Liver (tissue), 8 donors: ENCODE measurements at regions not wholly inside any gene's neighbourhood (a gene's known extent, or its start where the extent isn't known, plus 50 kb on each side); places are given as distances from the start of the nearest gene placed in this dataset.

Experiments
- DNase-seq: peaks from one replicate; pipeline ENCODE4 v3.0.0-alpha.2; 2017; ENCODE audit warnings: low spot score
- H3K27ac ChIP-seq, 2 donors: one replicate each; pipeline ENCODE4 v1.7.0; 2013; ENCODE audit warnings: inconsistent platforms in 2 of 2, low read length in 2 of 2, control low read depth in 1 of 2, low read depth in 1 of 2, mild to moderate bottlenecking in 1 of 2
- H3K27me3 ChIP-seq, 4 donors: one replicate each; pipeline versions ENCODE4 v1.6.1 to v1.7.0; 2013; ENCODE audit warnings: low read length in 3 of 4, inconsistent platforms in 1 of 4, mild to moderate bottlenecking in 1 of 4, moderate library complexity in 1 of 4; ENCODE audit not compliant: control insufficient read depth in 4 of 4, insufficient read depth in 4 of 4
- H3K36me3 ChIP-seq, 4 donors: one replicate each; pipeline versions ENCODE4 v1.6.1 to v1.7.0; 2013; ENCODE audit warnings: low read length in 3 of 4, mild to moderate bottlenecking in 3 of 4, low read depth in 1 of 4, moderate library complexity in 1 of 4; ENCODE audit not compliant: control insufficient read depth in 4 of 4, insufficient read depth in 3 of 4
- H3K4me1 ChIP-seq, 4 donors: one replicate each; pipeline versions ENCODE4 v1.6.1 to v1.7.0; 2013; ENCODE audit warnings: low read length in 3 of 4, mild to moderate bottlenecking in 3 of 4, moderate library complexity in 1 of 4; ENCODE audit not compliant: control insufficient read depth in 4 of 4, insufficient read depth in 4 of 4
- H3K4me3 ChIP-seq, 3 donors: one replicate each; pipeline versions ENCODE4 v1.6.1 to v1.7.0; 2013; ENCODE audit warnings: low read length in 3 of 3, control low read depth in 1 of 3, low read depth in 1 of 3, mild to moderate bottlenecking in 1 of 3
- H3K9ac ChIP-seq, 2 donors: one replicate each; pipeline ENCODE4 v1.7.0; 2013; ENCODE audit warnings: low read length in 2 of 2, mild to moderate bottlenecking in 2 of 2, moderate library complexity in 2 of 2, control low read depth in 1 of 2, low read depth in 1 of 2
- H3K9me3 ChIP-seq, 4 donors: one replicate each; pipeline versions ENCODE4 v1.6.1 to v1.7.0; 2013; ENCODE audit warnings: low read length in 3 of 4; ENCODE audit not compliant: control insufficient read depth in 4 of 4
- EGR1 ChIP-seq, 2 donors: IDR thresholded peaks; 2 replicates each; pipeline ENCODE4 v1.6.1; 2016 to 2018; ENCODE audit warnings: antibody characterized with exemption in 2 of 2, low read depth in 2 of 2
- FOXA1 ChIP-seq: IDR thresholded peaks from 2 replicates; pipeline ENCODE4 v1.6.1; 2016; ENCODE audit warnings: antibody characterized with exemption
- FOXA2 ChIP-seq: IDR thresholded peaks from 2 replicates; pipeline ENCODE4 v1.6.1; 2016; ENCODE audit warnings: antibody characterized with exemption
- GABPA ChIP-seq, 2 donors: IDR thresholded peaks in 1 of 2; conservative IDR thresholded peaks in 1 of 2; 2 replicates each; pipeline ENCODE4 v1.6.1; 2016; ENCODE audit warnings: antibody characterized with exemption in 2 of 2, mild to moderate bottlenecking in 1 of 2, moderate library complexity in 1 of 2
- HNF4A ChIP-seq, 2 donors: conservative IDR thresholded peaks; 2 replicates each; pipeline ENCODE4 v1.6.1; 2016; ENCODE audit warnings: antibody characterized with exemption in 2 of 2, mild to moderate bottlenecking in 2 of 2
- HNF4G ChIP-seq: IDR thresholded peaks from 2 replicates; pipeline ENCODE4 v1.6.1; 2016; ENCODE audit warnings: antibody characterized with exemption
- JUND ChIP-seq, 2 donors: IDR thresholded peaks; 2 replicates each; pipeline ENCODE4 v1.6.1; 2016; ENCODE audit warnings: antibody characterized with exemption in 2 of 2
- NR2F2 ChIP-seq: IDR thresholded peaks from 2 replicates; pipeline ENCODE4 v1.6.1; 2016; ENCODE audit warnings: antibody characterized with exemption
- RAD21 ChIP-seq, 2 donors: IDR thresholded peaks; 2 replicates each; pipeline ENCODE4 v1.6.1; 2016; ENCODE audit warnings: antibody characterized with exemption in 2 of 2, mild to moderate bottlenecking in 2 of 2
- RXRA ChIP-seq, 2 donors: IDR thresholded peaks; 2 replicates each; pipeline ENCODE4 v1.6.1; 2017 to 2018; ENCODE audit warnings: antibody characterized with exemption in 2 of 2, mild to moderate bottlenecking in 1 of 2
- SP1 ChIP-seq: IDR thresholded peaks from 2 replicates; pipeline ENCODE4 v1.6.1; 2018; ENCODE audit warnings: antibody characterized with exemption, mild to moderate bottlenecking
- TAF1 ChIP-seq: conservative IDR thresholded peaks from 2 replicates; pipeline ENCODE4 v1.6.1; 2016; ENCODE audit warnings: antibody characterized with exemption, mild to moderate bottlenecking
- YY1 ChIP-seq: IDR thresholded peaks from 2 replicates; pipeline ENCODE4 v1.6.1; 2016; ENCODE audit warnings: antibody characterized with exemption, mild to moderate bottlenecking
- WGBS: extraction: QIAGEN DNeasy Blood & Tissue Kit; methylation state at CpG from one replicate; pipeline ENCODE4 v1.1.7; 2013; 5-methylcytosine and 5-hydroxymethylcytosine counted together
- TF ChIP-seq, protein P1 (sequence below): IDR thresholded peaks from 2 replicates; pipeline ENCODE4 v1.6.1; 2016; ENCODE audit warnings: antibody characterized with exemption
- TF ChIP-seq, protein P2 (sequence below): IDR thresholded peaks from 2 replicates; pipeline ENCODE4 v1.6.1; 2016; ENCODE audit warnings: antibody characterized with exemption
- TF ChIP-seq, protein P3 (sequence below): IDR thresholded peaks from 2 replicates; pipeline ENCODE4 v1.6.1; 2016; ENCODE audit warnings: antibody characterized with exemption
- TF ChIP-seq, protein P4 (sequence below): fragments of 150-350 bp; IDR thresholded peaks from 2 replicates; pipeline ENCODE4 v1.5.1; 2017; ENCODE audit warnings: improper control_type of control experiment, low read depth, low read length; ENCODE audit not compliant: missing input control
- TF ChIP-seq, protein P5 (sequence below): IDR thresholded peaks from 2 replicates; pipeline ENCODE4 v1.6.1; 2016; ENCODE audit warnings: antibody characterized with exemption, mild to moderate bottlenecking
- donor health status: healthy.
- donor health status: healthy.
- donor health status: healthy.
- donor health status: healthy.
- donor health status: healthy.

DNA sequence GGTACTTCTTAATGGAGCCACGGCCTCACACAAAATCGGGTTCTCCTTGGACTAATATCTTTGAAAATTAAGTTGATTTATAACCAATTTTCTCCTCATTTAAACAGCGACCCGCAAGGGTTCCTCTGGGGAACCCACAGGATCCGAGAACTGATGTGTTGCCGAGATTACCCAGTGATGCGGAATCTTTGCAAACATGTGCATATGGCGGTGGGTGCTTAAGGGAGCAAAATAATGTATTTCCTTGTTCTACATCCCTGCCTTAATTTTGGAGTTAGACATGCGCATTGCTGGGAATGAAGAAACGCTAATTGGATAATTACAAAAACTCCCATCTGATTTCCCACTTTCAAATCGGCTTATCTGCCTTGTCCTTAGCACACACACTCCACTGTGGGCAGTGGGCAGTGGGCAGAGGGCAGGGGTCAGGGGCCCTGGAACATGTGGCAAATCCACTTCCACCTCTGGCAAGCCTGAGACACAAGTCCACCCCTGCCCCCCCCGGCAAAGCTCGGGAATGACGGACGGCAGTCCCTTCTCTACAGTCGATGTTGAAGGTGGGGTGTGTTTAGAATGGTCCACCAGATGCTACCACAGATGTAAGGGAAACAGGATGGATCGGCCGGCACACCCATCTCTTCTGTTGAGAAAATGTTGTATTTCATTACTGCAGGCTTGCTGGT is 137.4 kb upstream of the CDH4 start:
- H3K9me3 ChIP-seq: no peaks in the 10 kb centered on the region
- no peaks in the 10 kb centered on the region for H3K36me3 ChIP-seq
- DNase-seq: no peak
- WGBS: 86% methylated on average over 18 of the region's 18 CpGs
- no peak for TF ChIP-seq YY1
- no peak for TF ChIP-seq SP1
- no peak for TF ChIP-seq JUND (IDR thresholded peaks at IDR 0.05)
- no peak for TF ChIP-seq FOXA1
- TF ChIP-seq FOXA2: no peak
- TF ChIP-seq NR2F2: no peak
- TF ChIP-seq, protein P1, sequence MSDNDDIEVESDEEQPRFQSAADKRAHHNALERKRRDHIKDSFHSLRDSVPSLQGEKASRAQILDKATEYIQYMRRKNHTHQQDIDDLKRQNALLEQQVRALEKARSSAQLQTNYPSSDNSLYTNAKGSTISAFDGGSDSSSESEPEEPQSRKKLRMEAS: no peak
- TF ChIP-seq, protein P2, sequence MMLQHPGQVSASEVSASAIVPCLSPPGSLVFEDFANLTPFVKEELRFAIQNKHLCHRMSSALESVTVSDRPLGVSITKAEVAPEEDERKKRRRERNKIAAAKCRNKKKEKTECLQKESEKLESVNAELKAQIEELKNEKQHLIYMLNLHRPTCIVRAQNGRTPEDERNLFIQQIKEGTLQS: no peak
- TF ChIP-seq TAF1: no peak
- TF ChIP-seq, protein P3, sequence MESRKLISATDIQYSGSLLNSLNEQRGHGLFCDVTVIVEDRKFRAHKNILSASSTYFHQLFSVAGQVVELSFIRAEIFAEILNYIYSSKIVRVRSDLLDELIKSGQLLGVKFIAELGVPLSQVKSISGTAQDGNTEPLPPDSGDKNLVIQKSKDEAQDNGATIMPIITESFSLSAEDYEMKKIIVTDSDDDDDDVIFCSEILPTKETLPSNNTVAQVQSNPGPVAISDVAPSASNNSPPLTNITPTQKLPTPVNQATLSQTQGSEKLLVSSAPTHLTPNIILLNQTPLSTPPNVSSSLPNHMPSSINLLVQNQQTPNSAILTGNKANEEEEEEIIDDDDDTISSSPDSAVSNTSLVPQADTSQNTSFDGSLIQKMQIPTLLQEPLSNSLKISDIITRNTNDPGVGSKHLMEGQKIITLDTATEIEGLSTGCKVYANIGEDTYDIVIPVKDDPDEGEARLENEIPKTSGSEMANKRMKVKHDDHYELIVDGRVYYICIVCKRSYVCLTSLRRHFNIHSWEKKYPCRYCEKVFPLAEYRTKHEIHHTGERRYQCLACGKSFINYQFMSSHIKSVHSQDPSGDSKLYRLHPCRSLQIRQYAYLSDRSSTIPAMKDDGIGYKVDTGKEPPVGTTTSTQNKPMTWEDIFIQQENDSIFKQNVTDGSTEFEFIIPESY: no peak
- no peak for TF ChIP-seq RXRA (IDR thresholded peaks at IDR 0.05)
- no peak for TF ChIP-seq HNF4G
- no peak for TF ChIP-seq GABPA (IDR thresholded peaks at IDR 0.05 in 1 of 2, conservative IDR thresholded peaks at IDR 0.05 in 1 of 2)
- no peak for TF ChIP-seq EGR1 (IDR thresholded peaks at IDR 0.05; ENCODE audit: low read depth in 2 of 2)
- TF ChIP-seq HNF4A (conservative IDR thresholded peaks at IDR 0.05): no peak
- TF ChIP-seq, protein P4, sequence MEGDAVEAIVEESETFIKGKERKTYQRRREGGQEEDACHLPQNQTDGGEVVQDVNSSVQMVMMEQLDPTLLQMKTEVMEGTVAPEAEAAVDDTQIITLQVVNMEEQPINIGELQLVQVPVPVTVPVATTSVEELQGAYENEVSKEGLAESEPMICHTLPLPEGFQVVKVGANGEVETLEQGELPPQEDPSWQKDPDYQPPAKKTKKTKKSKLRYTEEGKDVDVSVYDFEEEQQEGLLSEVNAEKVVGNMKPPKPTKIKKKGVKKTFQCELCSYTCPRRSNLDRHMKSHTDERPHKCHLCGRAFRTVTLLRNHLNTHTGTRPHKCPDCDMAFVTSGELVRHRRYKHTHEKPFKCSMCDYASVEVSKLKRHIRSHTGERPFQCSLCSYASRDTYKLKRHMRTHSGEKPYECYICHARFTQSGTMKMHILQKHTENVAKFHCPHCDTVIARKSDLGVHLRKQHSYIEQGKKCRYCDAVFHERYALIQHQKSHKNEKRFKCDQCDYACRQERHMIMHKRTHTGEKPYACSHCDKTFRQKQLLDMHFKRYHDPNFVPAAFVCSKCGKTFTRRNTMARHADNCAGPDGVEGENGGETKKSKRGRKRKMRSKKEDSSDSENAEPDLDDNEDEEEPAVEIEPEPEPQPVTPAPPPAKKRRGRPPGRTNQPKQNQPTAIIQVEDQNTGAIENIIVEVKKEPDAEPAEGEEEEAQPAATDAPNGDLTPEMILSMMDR: no peak
- TF ChIP-seq RAD21 (IDR thresholded peaks at IDR 0.05): no peak
- TF ChIP-seq, protein P5, sequence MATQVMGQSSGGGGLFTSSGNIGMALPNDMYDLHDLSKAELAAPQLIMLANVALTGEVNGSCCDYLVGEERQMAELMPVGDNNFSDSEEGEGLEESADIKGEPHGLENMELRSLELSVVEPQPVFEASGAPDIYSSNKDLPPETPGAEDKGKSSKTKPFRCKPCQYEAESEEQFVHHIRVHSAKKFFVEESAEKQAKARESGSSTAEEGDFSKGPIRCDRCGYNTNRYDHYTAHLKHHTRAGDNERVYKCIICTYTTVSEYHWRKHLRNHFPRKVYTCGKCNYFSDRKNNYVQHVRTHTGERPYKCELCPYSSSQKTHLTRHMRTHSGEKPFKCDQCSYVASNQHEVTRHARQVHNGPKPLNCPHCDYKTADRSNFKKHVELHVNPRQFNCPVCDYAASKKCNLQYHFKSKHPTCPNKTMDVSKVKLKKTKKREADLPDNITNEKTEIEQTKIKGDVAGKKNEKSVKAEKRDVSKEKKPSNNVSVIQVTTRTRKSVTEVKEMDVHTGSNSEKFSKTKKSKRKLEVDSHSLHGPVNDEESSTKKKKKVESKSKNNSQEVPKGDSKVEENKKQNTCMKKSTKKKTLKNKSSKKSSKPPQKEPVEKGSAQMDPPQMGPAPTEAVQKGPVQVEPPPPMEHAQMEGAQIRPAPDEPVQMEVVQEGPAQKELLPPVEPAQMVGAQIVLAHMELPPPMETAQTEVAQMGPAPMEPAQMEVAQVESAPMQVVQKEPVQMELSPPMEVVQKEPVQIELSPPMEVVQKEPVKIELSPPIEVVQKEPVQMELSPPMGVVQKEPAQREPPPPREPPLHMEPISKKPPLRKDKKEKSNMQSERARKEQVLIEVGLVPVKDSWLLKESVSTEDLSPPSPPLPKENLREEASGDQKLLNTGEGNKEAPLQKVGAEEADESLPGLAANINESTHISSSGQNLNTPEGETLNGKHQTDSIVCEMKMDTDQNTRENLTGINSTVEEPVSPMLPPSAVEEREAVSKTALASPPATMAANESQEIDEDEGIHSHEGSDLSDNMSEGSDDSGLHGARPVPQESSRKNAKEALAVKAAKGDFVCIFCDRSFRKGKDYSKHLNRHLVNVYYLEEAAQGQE: no peak
- peaks cover 0 to 6% (median 1%) of the 10 kb centered on the region in 4 donors for H3K27me3 ChIP-seq
- H3K27ac ChIP-seq: no peak overlapping the region
- H3K9ac ChIP-seq: no peak overlapping the region
- no peak overlapping the region for H3K4me3 ChIP-seq
- H3K4me1 ChIP-seq: no peaks in the 10 kb centered on the region
